PC-3 (cell line): ENCODE measurements at regions not wholly inside any gene's neighbourhood (a gene's known extent, or its start where the extent isn't known, plus 50 kb on each side); places are given as distances from the start of the nearest gene placed in this dataset.

Experiments
- ATAC-seq: fragments of 200-7000 bp; cut with Tn5 transposase; 2 replicates; pipeline ENCODE4 v1.9.1; 2020; ENCODE audit warnings: mild to moderate bottlenecking, moderate library complexity
- BruUV-seq: library from RNA; stranded (reverse); fragments of 400-500 nt; replicated peaks from 2 replicates; lab custom pipeline; 2021; lab: Mats Ljungman, UMichigan
- CTCF ChIA-PET: fragments of 300-600 bp; sonication (Branson Sonifier 250); formaldehyde crosslinking; loops from one replicate; lab custom pipeline; 2022; ENCODE audit warnings: antibody characterized with exemption; lab: Charles Lee
- POLR2A ChIA-PET: fragments of 300-600 bp; sonication (Branson Sonifier 250); formaldehyde crosslinking; loops from one replicate; lab custom pipeline; 2022; ENCODE audit warnings: antibody characterized with exemption; ENCODE audit not compliant: unreplicated experiment; lab: Charles Lee
- DNase-seq: peaks from one replicate; pipeline ENCODE4 v3.0.0-alpha.2; 2015
- H2AFZ ChIP-seq: fragments of 300-600 bp; sonication (generic); 2 replicates; pipeline ENCODE4 v1.6.0; 2016; ENCODE audit warnings: antibody characterized with exemption, low read length
- H3F3A ChIP-seq: fragments of 300-600 bp; sonication (generic); one replicate; pipeline ENCODE4 v1.6.0; 2017; ENCODE audit warnings: antibody characterized with exemption, low read length, control low read depth, mild to moderate bottlenecking; ENCODE audit not compliant: unreplicated experiment
- H3K27ac ChIP-seq: fragments of 300-600 bp; sonication (generic); 2 replicates; pipeline ENCODE4 v1.5.1; 2016; ENCODE audit warnings: mild to moderate bottlenecking, low read length
- H3K27me3 ChIP-seq: fragments of 300-600 bp; sonication (generic); 2 replicates; pipeline ENCODE4 v1.6.1; 2016; ENCODE audit warnings: low read length, mixed read lengths
- H3K36me3 ChIP-seq: fragments of 300-600 bp; sonication (generic); 2 replicates; pipeline ENCODE4 v1.6.1; 2016; ENCODE audit warnings: low read depth, mixed run types, low read length, mixed read lengths
- H3K4me1 ChIP-seq: fragments of 300-600 bp; sonication (generic); 2 replicates; pipeline ENCODE4 v1.5.1; 2016; ENCODE audit warnings: low read length; ENCODE audit not compliant: insufficient read depth
- H3K4me2 ChIP-seq: fragments of 300-600 bp; sonication (generic); 2 replicates; pipeline ENCODE4 v1.6.0; 2016; ENCODE audit warnings: low read length
- H3K4me3 ChIP-seq: fragments of 300-600 bp; sonication (generic); 2 replicates; pipeline ENCODE4 v1.5.1; 2016; ENCODE audit warnings: mild to moderate bottlenecking, low read length, mixed read lengths
- H3K79me2 ChIP-seq: fragments of 300-600 bp; sonication (generic); 2 replicates; pipeline ENCODE4 v1.6.1; 2017; ENCODE audit warnings: low read length, mixed read lengths
- H3K9ac ChIP-seq: fragments of 300-600 bp; sonication (generic); 2 replicates; pipeline ENCODE4 v1.6.0; 2016; ENCODE audit warnings: mild to moderate bottlenecking, low read length
- H3K9me2 ChIP-seq: fragments of 300-600 bp; sonication (generic); replicated peaks from 2 replicates; pipeline ENCODE4 v1.6.1; 2016; ENCODE audit warnings: mixed run types, low read length, mixed read lengths
- H3K9me3 ChIP-seq: fragments of 300-600 bp; sonication (generic); 2 replicates; pipeline ENCODE4 v1.6.1; 2016; ENCODE audit warnings: low read length, mixed read lengths
- H4K20me1 ChIP-seq: fragments of 300-600 bp; sonication (generic); 2 replicates; pipeline ENCODE4 v1.6.1; 2016; ENCODE audit warnings: low read length, mixed read lengths
- EZH2 ChIP-seq: fragments of 300-600 bp; sonication (generic); IDR thresholded peaks from one replicate; pipeline ENCODE4 v1.6.1; 2017; ENCODE audit warnings: antibody characterized with exemption, mild to moderate bottlenecking, low read length; ENCODE audit not compliant: unreplicated experiment
- EZH2phosphoT487 ChIP-seq: fragments of 300-600 bp; sonication (generic); IDR thresholded peaks from 2 replicates; pipeline ENCODE4 v1.6.1; 2018; ENCODE audit warnings: mild to moderate bottlenecking, antibody characterized with exemption, low read length, borderline replicate concordance
- intact Hi-C: fragments of 100-400 bp; cut with micrococcal nuclease; formaldehyde crosslinking; loops from 2 replicates; pipeline ENCODE4 v1.9.0; 2023
- TF ChIP-seq, protein P1 (sequence below): fragments of 300-600 bp; sonication (generic); conservative IDR thresholded peaks from 2 replicates; pipeline ENCODE4 v1.5.1; 2017; ENCODE audit warnings: antibody characterized with exemption, low read depth, mild to moderate bottlenecking, low read length

DNA sequence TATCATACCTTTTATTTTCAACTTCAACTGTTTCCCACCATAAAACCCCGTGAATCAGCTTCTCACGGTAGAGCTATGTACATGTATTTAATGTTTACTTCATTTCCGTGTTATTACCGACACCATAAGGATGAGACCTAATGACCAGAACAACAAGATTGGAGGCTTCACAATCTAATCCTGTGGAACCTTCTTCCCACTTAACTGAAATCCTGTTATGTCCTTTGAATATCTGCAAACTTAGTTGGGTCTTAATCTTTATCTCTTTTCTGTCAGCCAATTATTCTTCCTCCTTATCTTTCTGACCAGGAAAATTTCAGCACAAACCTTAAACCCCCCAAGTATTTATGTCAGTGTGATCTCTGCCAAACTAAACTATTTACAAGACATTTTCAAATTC lies 214.4 kb downstream of the TMX3 start:
- Histone ChIP-seq H3K9me2 (no peaks in the 10 kb centered on the region), H3K27me3 (no peaks in the 10 kb centered on the region), H2AFZ (no peak overlapping the region; the same call in 1 of the 2 replicates), H3K9ac (no peak overlapping the region), H3K36me3 (no peaks in the 10 kb centered on the region), H3K79me2 (no peaks in the 10 kb centered on the region), H3K4me2 (no peak overlapping the region), H3K4me3 (no peak overlapping the region), H3K27ac (no peak overlapping the region), H3K4me1 (peaks cover 12% of the 10 kb centered on the region), H3K9me3 (no peaks in the 10 kb centered on the region), H3F3A (no peaks in the 10 kb centered on the region), H4K20me1 (no peaks in the 10 kb centered on the region)
- ATAC-seq (no peak), DNase-seq (no peak)
- no TSS peak for BruUV-seq
- TF ChIP-seq EZH2: no peak
- TF ChIP-seq, protein P1, sequence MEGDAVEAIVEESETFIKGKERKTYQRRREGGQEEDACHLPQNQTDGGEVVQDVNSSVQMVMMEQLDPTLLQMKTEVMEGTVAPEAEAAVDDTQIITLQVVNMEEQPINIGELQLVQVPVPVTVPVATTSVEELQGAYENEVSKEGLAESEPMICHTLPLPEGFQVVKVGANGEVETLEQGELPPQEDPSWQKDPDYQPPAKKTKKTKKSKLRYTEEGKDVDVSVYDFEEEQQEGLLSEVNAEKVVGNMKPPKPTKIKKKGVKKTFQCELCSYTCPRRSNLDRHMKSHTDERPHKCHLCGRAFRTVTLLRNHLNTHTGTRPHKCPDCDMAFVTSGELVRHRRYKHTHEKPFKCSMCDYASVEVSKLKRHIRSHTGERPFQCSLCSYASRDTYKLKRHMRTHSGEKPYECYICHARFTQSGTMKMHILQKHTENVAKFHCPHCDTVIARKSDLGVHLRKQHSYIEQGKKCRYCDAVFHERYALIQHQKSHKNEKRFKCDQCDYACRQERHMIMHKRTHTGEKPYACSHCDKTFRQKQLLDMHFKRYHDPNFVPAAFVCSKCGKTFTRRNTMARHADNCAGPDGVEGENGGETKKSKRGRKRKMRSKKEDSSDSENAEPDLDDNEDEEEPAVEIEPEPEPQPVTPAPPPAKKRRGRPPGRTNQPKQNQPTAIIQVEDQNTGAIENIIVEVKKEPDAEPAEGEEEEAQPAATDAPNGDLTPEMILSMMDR: no peak
- no peak for TF ChIP-seq EZH2phosphoT487
- POLR2A ChIA-PET: interaction anchor here (0.6 kb wide), 1 partner anchor 825 kb away, joined by 3 read pairs; no protein-coding TSS in a partner anchor
- CTCF ChIA-PET: no interaction called here
- intact Hi-C loops: no loop called here

DNA sequence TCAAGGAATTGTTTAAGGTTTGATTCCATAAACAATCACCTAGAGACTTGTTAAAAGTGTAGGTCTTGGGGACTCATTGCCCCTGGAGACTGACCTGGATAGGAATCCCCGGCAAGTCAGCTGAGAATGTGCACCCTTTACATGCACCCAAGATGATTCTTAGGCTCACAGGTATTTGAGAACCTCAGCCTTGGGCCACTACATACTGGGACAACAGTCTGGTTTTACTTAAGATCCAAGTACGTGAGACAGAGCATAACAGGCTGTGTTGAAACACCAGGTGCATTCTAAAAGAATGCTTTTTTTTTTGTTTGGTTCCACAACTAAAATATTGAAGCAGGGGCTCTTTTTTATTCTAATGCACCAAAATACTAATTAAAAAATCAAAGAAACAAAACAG lies 215.8 kb downstream of the TMX3 start:
- TF ChIP-seq, protein P1: no peak
- no peak for TF ChIP-seq EZH2
- TF ChIP-seq EZH2phosphoT487: no peak
- CTCF ChIA-PET: no interaction called here
- POLR2A ChIA-PET: no interaction called here

DNA sequence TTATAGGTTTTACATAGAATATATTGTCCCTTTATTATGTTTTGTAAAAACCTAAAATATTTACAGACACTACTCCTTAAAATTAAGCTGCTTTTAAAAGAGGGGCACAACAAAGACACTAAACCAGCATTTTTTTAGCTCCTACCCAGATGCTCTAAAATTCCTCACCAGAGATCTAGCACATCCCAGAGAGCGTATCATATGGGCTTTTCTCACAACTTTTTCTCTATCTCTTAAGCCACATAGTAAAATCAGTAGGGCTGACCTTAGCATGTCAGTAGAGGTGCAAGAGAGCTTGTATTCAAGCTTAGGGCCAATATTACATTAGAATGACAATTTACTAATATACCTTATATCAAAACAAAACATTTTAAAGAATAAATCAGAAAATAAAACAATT lies 216.3 kb downstream of the TMX3 start:
- CTCF ChIA-PET: no interaction called here
- H3K27me3 ChIP-seq: no peaks in the 10 kb centered on the region

More for the DNA sequence above, 215.8 kb downstream of the TMX3 start:
- no peak overlapping the region for H3K4me3 ChIP-seq
- H3K9ac ChIP-seq: no peak overlapping the region
- H3K79me2 ChIP-seq: no peaks in the 10 kb centered on the region
- no peak overlapping the region for H3K27ac ChIP-seq
- H3K4me2 ChIP-seq: no peak overlapping the region
- no peaks in the 10 kb centered on the region for H4K20me1 ChIP-seq
- no peaks in the 10 kb centered on the region for H3K9me3 ChIP-seq
- H3F3A ChIP-seq: no peaks in the 10 kb centered on the region
- ATAC-seq (no peak), DNase-seq (no peak)
- intact Hi-C loops: no loop called here
- H3K27me3 ChIP-seq: no peaks in the 10 kb centered on the region
- peaks cover 17% of the 10 kb centered on the region for H3K4me1 ChIP-seq
- H3K36me3 ChIP-seq: no peaks in the 10 kb centered on the region
- no peaks in the 10 kb centered on the region for H3K9me2 ChIP-seq
- no peak overlapping the region for H2AFZ ChIP-seq
- no TSS peak for BruUV-seq

More for the DNA sequence above, 216.3 kb downstream of the TMX3 start:
- intact Hi-C loops: no loop called here
- H3K36me3 ChIP-seq: no peaks in the 10 kb centered on the region
- BruUV-seq: no TSS peak
- no peaks in the 10 kb centered on the region for H3K9me2 ChIP-seq
- H3K9ac ChIP-seq: no peak overlapping the region
- no peaks in the 10 kb centered on the region for H3F3A ChIP-seq
- H3K27ac ChIP-seq: no peak overlapping the region
- no peak overlapping the region for H3K4me3 ChIP-seq
- TF ChIP-seq EZH2phosphoT487 (no peak), EZH2 (no peak)
- TF ChIP-seq, protein P1: no peak
- ATAC-seq (no peak), DNase-seq (no peak)
- peaks cover 17% of the 10 kb centered on the region for H3K4me1 ChIP-seq
- POLR2A ChIA-PET: no interaction called here
- no peak overlapping the region for H3K4me2 ChIP-seq
- no peaks in the 10 kb centered on the region for H4K20me1 ChIP-seq
- no peaks in the 10 kb centered on the region for H3K9me3 ChIP-seq
- no peak overlapping the region for H2AFZ ChIP-seq
- no peaks in the 10 kb centered on the region for H3K79me2 ChIP-seq
